Activated CD8-positive, alpha-beta T cell treated with anti-CD3 and anti-CD28 coated beads for 36 hours (primary cell): ENCODE measurements at regions not wholly inside any gene's neighbourhood (a gene's known extent, or its start where the extent isn't known, plus 50 kb on each side); places are given as distances from the start of the nearest gene placed in this dataset.

ENCODE experiments used
- ATAC-seq: fragments of 200-7000 bp; cut with Tn5 transposase; one replicate; pipeline ENCODE4 v1.10.0; 2021; ENCODE audit warnings: mild to moderate bottlenecking, moderate library complexity
- CTCF ChIA-PET: fragments of 350-600 bp; sonication (Branson Sonifier 250); formaldehyde crosslinking; loops from one replicate; lab custom pipeline; 2021; ENCODE audit warnings: antibody characterized with exemption; lab: Charles Lee
- POLR2A ChIA-PET: fragments of 350-600 bp; sonication (Branson Sonifier 250); formaldehyde crosslinking; loops from one replicate; lab custom pipeline; 2021; ENCODE audit warnings: antibody characterized with exemption; lab: Charles Lee
- DNase-seq: peaks from one replicate; pipeline ENCODE4 v3.0.0-alpha.2; 2020
- H3K27ac Mint-ChIP-seq: one replicate; pipeline ENCODE4 v1.8.0; 2021; ENCODE audit warnings: mild to moderate bottlenecking, mixed read lengths
- H3K27me3 Mint-ChIP-seq: one replicate; pipeline ENCODE4 v1.8.0; 2021; ENCODE audit warnings: mixed read lengths
- H3K36me3 Mint-ChIP-seq: one replicate; pipeline ENCODE4 v1.8.0; 2021; ENCODE audit warnings: low read depth, mixed read lengths
- H3K4me1 Mint-ChIP-seq: one replicate; pipeline ENCODE4 v1.8.0; 2021; ENCODE audit warnings: low read depth, mixed read lengths
- H3K4me3 Mint-ChIP-seq: one replicate; pipeline ENCODE4 v1.8.0; 2021; ENCODE audit warnings: mild to moderate bottlenecking, moderate library complexity, mixed read lengths
- H3K9me3 Mint-ChIP-seq: one replicate; pipeline ENCODE4 v1.8.0; 2021; ENCODE audit warnings: mixed read lengths
- CTCF ChIP-seq: fragments of 200-600 bp; IDR thresholded peaks from one replicate; pipeline ENCODE4 v1.8.0; 2022; ENCODE audit warnings: antibody characterized with exemption, mild to moderate bottlenecking
- intact Hi-C: fragments of 100-400 bp; cut with micrococcal nuclease; formaldehyde crosslinking; loops from one replicate; pipeline ENCODE4 v1.10.0; 2022

- peaks cover 66% of the 10 kb centered on the region for H3K4me1 Mint-ChIP-seq
- intact Hi-C loops = loop anchor here (5.0 kb wide), 1 partner anchor 50 kb away; no protein-coding TSS in a partner anchor
- CTCF ChIA-PET = interaction anchor here (0.6 to 1.8 kb wide), 12 partner anchors 9 to 327 kb away, joined by 3 to 8 read pairs (median 4); no protein-coding TSS in a partner anchor
- peak overlapping the region; percentile 78 for H3K27ac Mint-ChIP-seq
- DNase-seq (no peak), ATAC-seq (peak; percentile 44)
- H3K36me3 Mint-ChIP-seq = peaks cover 11% of the 10 kb centered on the region
- no peak overlapping the region for H3K4me3 Mint-ChIP-seq
- H3K27me3 Mint-ChIP-seq = peaks cover 28% of the 10 kb centered on the region
- H3K9me3 Mint-ChIP-seq = peaks cover 13% of the 10 kb centered on the region
- POLR2A ChIA-PET = interaction anchor here (1.0 kb wide), 1 partner anchor 237 kb away, joined by 4 read pairs; no protein-coding TSS in a partner anchor
- TF ChIP-seq CTCF = peak; percentile 64
These were observed 167.9 kb downstream of the SMIM20 start for GRCh38 chr4:26081795-26082498.

- Mint-ChIP-seq H3K9me3 (peaks cover 8% of the 10 kb centered on the region), H3K4me1 (peaks cover 63% of the 10 kb centered on the region), H3K27me3 (peaks cover 29% of the 10 kb centered on the region), H3K4me3 (no peak overlapping the region), H3K36me3 (peaks cover 6% of the 10 kb centered on the region), H3K27ac (peak overlapping the region; percentile 78)
- CTCF ChIA-PET = interaction anchor here (0.6 to 2.7 kb wide), 17 partner anchors 7 to 326 kb away, joined by 3 to 14 read pairs (median 4); no protein-coding TSS in a partner anchor
- ATAC-seq = no peak
- POLR2A ChIA-PET = interaction anchor here (1.0 kb wide), 1 partner anchor 237 kb away, joined by 4 read pairs; no protein-coding TSS in a partner anchor
- TF ChIP-seq CTCF = no peak
- intact Hi-C loops = loop anchor here (5.0 kb wide), 1 partner anchor 50 kb away; no protein-coding TSS in a partner anchor
- no peak for DNase-seq
These were observed 168.5 kb downstream of the SMIM20 start for GRCh38 chr4:26082565-26082964.

- Mint-ChIP-seq H3K4me1 (peaks cover 69% of the 10 kb centered on the region), H3K4me3 (no peak overlapping the region), H3K9me3 (peaks cover 2% of the 10 kb centered on the region), H3K27me3 (peaks cover 26% of the 10 kb centered on the region), H3K27ac (peak overlapping the region; percentile 70), H3K36me3 (no peaks in the 10 kb centered on the region)
- no peak for TF ChIP-seq CTCF
- intact Hi-C loops = loop anchor here (5.0 kb wide), 1 partner anchor 48 kb away; no protein-coding TSS in a partner anchor
- CTCF ChIA-PET = interaction anchor here (0.7 to 2.7 kb wide), 10 partner anchors 9 to 327 kb away, joined by 3 to 14 read pairs (median 4); no protein-coding TSS in a partner anchor
- ATAC-seq (peak; percentile 59), DNase-seq (peak; percentile 69)
- POLR2A ChIA-PET = interaction anchor here (1.0 to 1.3 kb wide), 2 partner anchors 9 to 50 kb away, joined by 3 to 5 read pairs; no protein-coding TSS in a partner anchor
These were observed 170.0 kb downstream of the SMIM20 start for GRCh38 chr4:26083987-26084386.

- peaks cover 24% of the 10 kb centered on the region for H3K27me3 Mint-ChIP-seq
- ChIA-PET CTCF (interaction anchor here (0.7 to 2.7 kb wide), 6 partner anchors 9 to 326 kb away, joined by 3 to 14 read pairs (median 4); no protein-coding TSS in a partner anchor), POLR2A (no interaction called here)
- intact Hi-C loops = loop anchor here (5.0 kb wide), 1 partner anchor 48 kb away; no protein-coding TSS in a partner anchor
- H3K4me3 Mint-ChIP-seq = peak overlapping the region; percentile 8
- DNase-seq (no peak), ATAC-seq (no peak)
- peaks cover 2% of the 10 kb centered on the region for H3K9me3 Mint-ChIP-seq
- H3K36me3 Mint-ChIP-seq = no peaks in the 10 kb centered on the region
- TF ChIP-seq CTCF = no peak
- peak overlapping the region; percentile 70 for H3K27ac Mint-ChIP-seq
- peaks cover 72% of the 10 kb centered on the region for H3K4me1 Mint-ChIP-seq
These were observed 170.4 kb downstream of the SMIM20 start for GRCh38 chr4:26084414-26084813.
